Esophagus muscularis mucosa (tissue), 3 donors: ENCODE measurements at regions not wholly inside any gene's neighbourhood (a gene's known extent, or its start where the extent isn't known, plus 50 kb on each side); places are given as distances from the start of the nearest gene placed in this dataset.

ENCODE experiments used
- small RNA-seq, 3 donors: library from RNA; depleted of rRNA; stranded (forward); fragments of <200 nt; gene quantifications; one replicate each; pipeline ENCODE3, GENCODE V24; 2016

Small RNA genes in the stretch of these regions (small RNA-seq; reads per million reads assigned to genes)
- 0 reads per million in 3 donors for gene AL355298.1
